GM21529 (cell line): ENCODE measurements at regions not wholly inside any gene's neighbourhood (a gene's known extent, or its start where the extent isn't known, plus 50 kb on each side); places are given as distances from the start of the nearest gene placed in this dataset.
"Not testable (repeated sequence)": the region's sequence is repeated elsewhere in the genome, so short reads cannot be mapped to it uniquely, and the experiment has no call there.

ENCODE experiments used
- ATAC-seq: cut with Tn5 transposase; IDR thresholded peaks from one replicate; pipeline ENCODE4 v1.9.1; 2021; ENCODE audit not compliant: unreplicated experiment

DNA sequence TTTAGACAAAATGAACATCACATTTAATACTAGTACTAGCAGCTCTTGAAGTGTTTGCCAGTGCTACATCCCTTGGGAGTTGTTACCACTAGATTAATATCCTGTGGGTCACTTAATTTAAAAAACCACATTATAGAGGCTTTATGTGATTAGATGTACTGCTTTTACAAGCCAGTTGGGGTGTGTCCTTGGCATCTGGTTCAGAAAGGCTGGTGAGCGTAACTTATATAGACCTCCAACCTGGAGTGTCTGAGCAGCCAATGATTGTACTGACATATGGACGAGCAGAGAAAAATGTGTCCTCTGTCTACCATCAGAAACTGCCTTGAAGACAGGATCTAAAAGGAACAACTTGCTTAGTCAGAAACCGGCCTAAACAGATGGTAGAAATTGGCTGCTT lies 306.2 kb upstream of the ATP11B start:
- ATAC-seq = no peak

- ATAC-seq = no peak
Measured at GRCh38 chr3:182487611-182488010, 305.7 kb upstream of the ATP11B start.

DNA sequence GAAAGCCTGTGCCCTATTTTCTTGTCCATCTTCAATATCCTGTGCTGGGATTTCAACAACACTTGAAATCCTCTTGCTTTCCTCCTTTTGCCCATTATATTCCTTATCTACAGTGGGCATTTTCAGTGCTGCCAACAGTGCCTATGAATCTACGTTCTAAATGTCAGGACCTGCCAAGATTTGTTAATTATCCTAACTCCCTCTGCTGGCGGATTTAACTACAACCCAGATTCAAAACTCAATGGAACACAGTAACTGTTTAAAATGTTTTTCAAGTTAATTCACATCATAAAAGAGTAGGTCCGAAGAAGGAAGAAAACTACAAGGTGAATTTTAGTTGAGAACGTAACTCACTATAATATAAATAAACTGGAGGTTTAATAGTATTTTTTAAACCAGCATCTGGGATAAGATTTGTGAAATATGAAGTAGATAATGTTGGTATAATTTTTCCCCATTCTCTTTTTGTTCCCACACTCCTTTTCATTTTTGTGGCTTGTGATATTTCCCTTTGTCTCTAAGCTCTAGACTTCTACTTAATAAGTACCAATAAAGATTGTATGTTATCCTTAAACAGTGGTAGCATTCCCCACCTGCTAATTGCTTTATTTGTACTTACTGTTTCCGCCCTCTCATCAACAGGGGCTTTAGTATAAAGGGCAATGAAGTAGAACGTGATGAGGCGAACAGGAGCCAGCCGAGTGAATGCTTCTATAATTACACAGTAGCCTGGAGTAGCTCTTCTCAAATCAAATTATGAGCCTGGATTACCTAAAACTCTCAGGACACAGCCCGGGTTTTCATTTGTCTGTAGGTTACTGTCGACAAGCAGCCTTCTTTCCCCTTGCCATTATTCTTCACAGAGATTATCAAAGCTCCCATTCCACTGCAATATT lies 302.5 kb upstream of the ATP11B start:
- no peak for ATAC-seq

- ATAC-seq = no peak
Measured at GRCh38 chr3:182491577-182491976, 301.7 kb upstream of the ATP11B start.

DNA sequence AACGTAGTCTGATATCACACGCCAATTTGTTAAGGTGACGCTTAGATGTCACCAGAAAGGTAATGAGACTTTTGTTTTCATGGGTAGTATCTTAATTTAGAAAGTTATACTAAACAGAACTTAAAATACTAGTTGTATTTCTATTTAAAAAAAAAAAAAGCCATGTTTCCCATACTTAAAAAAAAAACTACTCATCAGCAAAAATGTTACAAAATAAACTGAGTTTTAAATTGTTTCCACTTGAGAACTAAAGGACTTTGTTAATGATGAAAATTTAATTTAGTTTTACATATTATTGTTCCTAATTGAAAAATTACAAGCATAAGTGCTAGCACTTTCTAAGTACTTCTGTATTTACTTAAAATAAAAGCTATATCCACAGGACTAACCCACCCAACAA lies 300.8 kb upstream of the ATP11B start:
- no peak for ATAC-seq

- no peak for ATAC-seq
Measured at GRCh38 chr3:182500289-182500688, 293.0 kb upstream of the ATP11B start.

DNA sequence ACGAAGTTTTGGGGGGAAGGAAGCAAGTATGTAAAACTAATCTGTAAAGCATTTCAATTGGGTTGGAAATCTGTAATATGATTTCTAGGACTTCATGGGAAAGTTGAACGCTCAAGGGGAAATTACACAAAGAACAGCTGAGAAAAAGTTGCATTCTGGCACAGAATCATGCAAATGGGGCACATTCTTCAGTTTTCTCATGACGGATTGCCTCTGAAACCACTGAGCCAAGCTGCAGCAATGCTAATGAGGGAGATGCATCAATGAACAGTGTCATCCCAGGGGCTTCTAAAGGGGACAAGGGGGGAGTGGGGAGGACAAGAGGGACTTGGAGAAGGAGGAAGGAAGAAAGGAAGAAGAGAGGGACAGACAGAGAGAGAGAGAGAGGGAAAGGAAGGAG lies 291.4 kb upstream of the ATP11B start:
- ATAC-seq = no peak

- ATAC-seq = no peak
Measured at GRCh38 chr3:182503401-182503800, 289.9 kb upstream of the ATP11B start.

DNA sequence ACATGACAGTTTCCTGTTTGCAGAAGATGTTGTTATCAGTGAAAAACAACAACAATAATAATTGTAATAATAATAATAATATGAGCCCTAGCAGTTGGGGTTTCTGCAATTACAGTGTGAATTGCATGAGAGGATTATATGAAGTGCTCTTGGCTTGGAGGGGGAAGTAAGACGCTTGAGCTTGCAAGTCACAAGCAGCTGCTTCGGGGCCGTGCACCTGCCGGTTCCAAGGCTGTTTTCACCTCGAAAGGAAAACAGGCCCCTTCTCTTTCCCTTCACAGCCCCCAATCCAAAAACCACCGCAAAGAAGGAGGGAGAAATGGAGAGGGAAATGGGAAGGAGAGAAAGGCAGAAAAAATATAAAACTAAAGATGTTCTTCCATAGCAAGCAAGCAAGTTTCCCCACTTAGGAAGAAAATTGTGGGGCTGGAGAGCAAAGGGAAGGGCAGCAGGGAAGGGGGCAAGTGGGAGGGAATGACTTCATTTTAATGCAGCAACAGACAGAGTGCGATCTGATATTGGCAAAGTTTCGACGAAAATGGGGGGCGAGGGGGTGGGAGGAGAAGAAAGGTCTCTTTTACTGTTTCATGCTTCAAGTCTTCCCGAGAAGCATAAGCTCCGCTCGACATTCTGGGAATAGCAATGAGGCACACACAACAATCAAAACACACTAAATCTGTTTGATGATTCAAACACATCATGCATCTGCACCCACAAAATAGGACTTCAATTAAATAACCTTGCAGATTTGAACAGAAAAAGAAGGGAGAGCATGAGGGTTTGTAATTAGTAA lies 284.2 kb upstream of the ATP11B start:
- no peak for ATAC-seq

DNA sequence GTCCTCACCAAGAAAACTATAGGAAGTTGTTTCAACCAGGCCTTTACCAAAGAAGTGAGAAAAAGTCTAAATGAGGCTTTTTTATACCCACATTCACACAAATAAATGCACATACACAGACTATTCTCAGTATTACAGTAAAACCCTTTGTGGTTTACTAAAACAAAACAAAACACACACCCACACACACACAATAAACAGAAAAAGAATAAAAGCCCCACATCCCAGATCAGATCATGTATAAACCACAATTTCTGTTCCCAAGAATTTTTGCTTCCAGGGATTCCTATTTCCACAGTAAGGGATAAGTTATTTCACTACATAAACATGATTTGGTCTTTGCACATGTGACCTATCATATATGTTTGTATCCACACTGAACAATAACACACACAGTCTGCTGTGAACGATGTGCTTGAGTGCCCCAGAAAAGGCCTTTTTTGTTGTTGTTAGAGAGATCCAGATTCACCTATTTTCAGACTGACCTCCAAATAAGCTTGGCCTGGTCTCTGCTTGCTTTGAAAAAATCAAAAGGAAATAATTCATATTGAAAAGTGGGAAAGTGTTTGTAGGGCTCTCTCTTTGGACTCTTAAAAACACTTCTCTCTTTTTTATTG lies 283.4 kb upstream of the ATP11B start:
- no peak for ATAC-seq

GRCh38 chr3:182514236-182514964 lies 278.9 kb upstream of the ATP11B start:
- ATAC-seq = no peak

GRCh38 chr3:182516597-182517336 lies 276.5 kb upstream of the ATP11B start:
- no peak for ATAC-seq

- ATAC-seq = no peak
Measured at GRCh38 chr3:182519569-182519968, 273.7 kb upstream of the ATP11B start.

GRCh38 chr3:182521339-182521738 lies 272.0 kb upstream of the ATP11B start:
- ATAC-seq = peak; percentile 59

DNA sequence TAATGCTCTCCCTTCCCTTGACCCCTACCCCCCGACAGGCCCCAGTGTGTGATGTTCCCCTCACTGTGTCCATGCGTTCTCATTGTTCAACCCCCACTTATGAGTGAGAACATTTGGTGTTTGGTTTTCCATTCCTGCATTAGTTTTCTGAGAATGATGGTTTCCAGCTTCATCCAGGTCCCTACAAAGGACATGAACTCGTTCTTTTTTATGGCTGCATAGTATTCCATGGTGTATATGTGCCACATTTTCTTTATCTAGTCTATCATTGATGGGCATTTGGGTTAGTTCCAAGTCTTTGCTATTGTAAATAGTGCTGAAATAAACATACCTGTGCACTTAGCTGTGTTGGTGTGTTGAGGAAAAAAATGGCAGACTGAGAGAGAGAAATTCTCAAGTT lies 269.9 kb upstream of the ATP11B start:
- ATAC-seq = not testable (repeated sequence)

DNA sequence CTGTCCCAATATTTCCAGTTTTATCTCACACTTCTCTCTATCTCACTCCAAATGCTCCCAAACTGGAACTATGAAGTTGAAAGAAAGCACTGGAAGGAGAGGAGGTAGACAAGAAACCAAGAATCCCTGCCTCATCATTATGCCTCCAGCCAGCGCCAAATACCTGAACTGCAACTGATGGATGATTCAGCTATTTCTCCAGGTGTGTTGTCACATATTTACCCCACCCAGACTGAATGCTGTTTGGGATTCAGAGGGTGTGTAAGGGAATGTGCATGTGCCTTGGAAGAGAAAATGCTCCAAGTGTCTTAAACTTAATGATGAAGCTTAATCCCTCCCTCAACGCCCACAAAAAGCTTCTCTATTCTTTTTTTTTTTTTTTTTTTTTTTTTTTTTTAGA lies 269.5 kb upstream of the ATP11B start:
- ATAC-seq = no peak

GRCh38 chr3:182524711-182525401 lies 268.4 kb upstream of the ATP11B start:
- ATAC-seq = no peak

DNA sequence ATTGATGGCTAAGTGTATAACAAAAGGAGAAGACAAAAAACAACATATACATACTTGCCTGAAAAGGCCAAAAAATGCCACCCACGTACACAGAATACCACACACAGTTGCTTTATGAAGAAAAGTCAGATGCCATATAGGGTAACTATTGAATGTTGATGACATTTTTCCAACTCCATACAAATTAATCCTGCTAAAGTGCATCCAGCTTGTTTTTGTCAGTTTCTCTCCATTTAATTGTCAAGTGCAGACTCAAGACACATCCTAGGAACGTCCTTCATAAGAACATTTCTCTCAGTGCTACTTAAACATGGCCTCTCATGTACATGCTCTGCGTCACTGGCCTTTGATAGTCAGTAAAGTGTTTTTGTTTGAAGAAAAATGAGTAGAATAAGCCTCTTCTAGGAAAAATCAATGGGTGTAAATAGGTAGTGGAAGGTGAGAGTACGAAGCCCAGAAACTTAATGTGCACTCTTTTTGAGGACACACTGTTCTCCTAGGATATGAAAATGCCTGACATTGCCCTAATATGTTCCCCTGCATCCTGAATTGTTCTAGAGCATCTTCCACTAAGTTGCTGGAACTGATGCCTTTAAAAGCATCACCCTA lies 267.4 kb upstream of the ATP11B start:
- no peak for ATAC-seq

GRCh38 chr3:182527745-182528144 lies 265.6 kb upstream of the ATP11B start:
- no peak for ATAC-seq
